ENCODE measurements at regions not wholly inside any gene's neighbourhood (a gene's known extent, or its start where the extent isn't known, plus 50 kb on each side); places are given as distances from the start of the nearest gene placed in this dataset.

DNA sequence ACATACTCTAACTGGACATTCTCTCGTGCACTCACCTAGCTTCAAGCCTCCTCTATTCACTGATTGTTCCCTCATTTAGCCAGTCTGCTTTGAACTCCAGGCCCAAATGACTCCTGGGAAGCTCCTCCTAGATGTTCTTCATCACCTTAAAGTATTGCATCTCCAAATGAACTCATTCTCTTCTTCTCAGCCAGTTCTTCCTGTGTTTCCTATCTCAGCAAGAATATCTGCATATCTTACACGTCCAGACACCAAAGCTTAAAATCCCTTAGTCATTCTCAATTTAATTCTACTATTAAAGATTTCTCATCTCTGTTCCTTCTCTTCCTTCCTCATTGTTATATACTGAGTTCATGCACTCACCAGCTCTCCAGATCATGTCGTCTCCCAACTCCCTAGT is 118.6 kb upstream of the DAB2 start:
- Histone ChIP-seq H3K4me1 (peaks cover 15% of the 10 kb centered on the region; the same call in 2 of the 3 replicates), H3K4me3 (no peak overlapping the region), H3K9me3 (no peaks in the 10 kb centered on the region), H3K27ac (peak overlapping the region; percentile 4 to 45; a peak in 2 of 6 replicates), H3K4me2 (0 out of 3 replicates have a peak overlapping the region, but pooled peaks have one; percentile 17)
- DNase-seq (ENCODE audit: low read depth in 1 of 2, low spot score in 1 of 2) (peak in 1 of 2 experiments; percentile 10), FAIRE-seq (no peak), ATAC-seq (no peak; a peak in 1 of 6 replicates)
- CTCF ChIA-PET, result interaction anchor here (0.6 to 7.9 kb wide), 7 partner anchors 9 to 491 kb away, joined by 3 to 96 read pairs (median 5); partner anchors contain the start of gene DAB2
- TF ChIP-seq FOSL2 (IDR thresholded peaks at IDR 0.05) (no peak), FOSL2 (CRISPR knock-in tag; IDR thresholded peaks at IDR 0.05) (no peak), E2F6 (IDR thresholded peaks at IDR 0.05; ENCODE audit: borderline replicate concordance, low read depth) (no peak), RCOR1 (IDR thresholded peaks at IDR 0.05; ENCODE audit: low read depth, low read length) (no peak), CBX2 (IDR thresholded peaks at IDR 0.05; ENCODE audit: borderline replicate concordance, low read depth) (no peak), HDAC2 (IDR thresholded peaks at IDR 0.05) (no peak), TP53 (CRISPR knock-in tag; IDR thresholded peaks at IDR 0.05) (no peak), MAFK (IDR thresholded peaks at IDR 0.05; ENCODE audit: partially characterized antibody) (peak; percentile 74), RARB (CRISPR knock-in tag; IDR thresholded peaks at IDR 0.05) (no peak), NFE2L2 (conservative IDR thresholded peaks at IDR 0.05; ENCODE audit: low read length) (peak; percentile 23; the same call in 1 of the 2 replicates)
- TF ChIP-seq, protein P1, sequence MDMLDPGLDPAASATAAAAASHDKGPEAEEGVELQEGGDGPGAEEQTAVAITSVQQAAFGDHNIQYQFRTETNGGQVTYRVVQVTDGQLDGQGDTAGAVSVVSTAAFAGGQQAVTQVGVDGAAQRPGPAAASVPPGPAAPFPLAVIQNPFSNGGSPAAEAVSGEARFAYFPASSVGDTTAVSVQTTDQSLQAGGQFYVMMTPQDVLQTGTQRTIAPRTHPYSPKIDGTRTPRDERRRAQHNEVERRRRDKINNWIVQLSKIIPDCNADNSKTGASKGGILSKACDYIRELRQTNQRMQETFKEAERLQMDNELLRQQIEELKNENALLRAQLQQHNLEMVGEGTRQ (IDR thresholded peaks at IDR 0.05), result no peak
- TF ChIP-seq, protein P2, sequence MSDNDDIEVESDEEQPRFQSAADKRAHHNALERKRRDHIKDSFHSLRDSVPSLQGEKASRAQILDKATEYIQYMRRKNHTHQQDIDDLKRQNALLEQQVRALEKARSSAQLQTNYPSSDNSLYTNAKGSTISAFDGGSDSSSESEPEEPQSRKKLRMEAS (IDR thresholded peaks at IDR 0.05), result no peak
- 77% methylated on average over 3 of the region's 3 CpGs for WGBS (ENCODE audit: missing lambda C conversion rate)
- POLR2A ChIA-PET, result interaction anchor here (3.1 kb wide), 1 partner anchor 119 kb away, joined by 12 read pairs; the partner anchor contains the start of gene DAB2

DNA sequence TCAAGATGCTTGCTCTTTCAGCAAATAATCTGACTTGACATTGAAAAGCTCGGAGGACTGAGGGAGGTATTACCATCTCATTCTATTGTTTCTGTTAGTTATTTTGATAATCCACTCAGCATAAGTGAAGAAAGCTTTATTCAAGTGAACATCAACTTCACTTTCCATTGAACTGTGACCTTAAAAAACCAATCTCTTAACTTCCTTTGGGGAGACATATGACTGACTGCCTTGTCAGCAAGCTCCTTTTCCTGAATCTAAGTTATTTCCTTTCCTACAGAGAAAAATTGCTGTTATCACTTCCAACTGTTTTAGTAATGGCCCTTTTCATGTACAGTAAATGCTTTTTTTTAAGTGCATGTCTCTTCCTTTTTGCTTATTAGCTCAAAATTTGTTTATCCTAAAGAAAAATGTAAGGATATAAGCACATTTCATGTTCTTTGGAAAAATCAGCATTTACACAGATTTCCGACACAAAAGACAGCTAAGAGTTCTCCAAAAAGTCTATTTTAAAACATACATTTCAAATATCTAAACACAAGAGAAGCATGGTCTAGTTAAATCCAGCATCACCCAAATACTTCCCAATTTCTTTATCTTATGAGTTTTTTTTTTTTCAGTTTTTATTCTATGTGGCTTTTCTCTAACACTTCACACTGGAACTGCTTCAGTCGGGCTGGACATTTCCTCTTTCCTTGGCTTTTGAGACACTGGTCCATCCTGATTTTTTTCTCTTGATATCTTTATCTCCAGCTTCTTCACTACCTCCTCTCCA is 117.9 kb upstream of the DAB2 start:
- Histone ChIP-seq H3K9me3 (no peaks in the 10 kb centered on the region), H3K4me1 (peaks cover 12% of the 10 kb centered on the region; the same call in 2 of the 3 replicates), H3K4me2 (no peak overlapping the region), H3K27ac (peak overlapping the region; percentile 4 to 45; a peak in 2 of 6 replicates), H3K4me3 (no peak overlapping the region)
- ChIA-PET CTCF (interaction anchor here (0.6 to 7.9 kb wide), 7 partner anchors 9 to 1340 kb away, joined by 3 to 96 read pairs (median 5); partner anchors contain the start of gene DAB2), POLR2A (interaction anchor here (3.1 kb wide), 1 partner anchor 118 kb away, joined by 12 read pairs; the partner anchor contains the start of gene DAB2)
- WGBS (ENCODE audit: missing lambda C conversion rate), result 88% methylated on average over 3 of the region's 3 CpGs
- no peak for DNase-seq (ENCODE audit: low read depth in 1 of 2, low spot score in 1 of 2)
- TF ChIP-seq, protein P1 (IDR thresholded peaks at IDR 0.05), result no peak
- FAIRE-seq, result no peak
- no peak for ATAC-seq

DNA sequence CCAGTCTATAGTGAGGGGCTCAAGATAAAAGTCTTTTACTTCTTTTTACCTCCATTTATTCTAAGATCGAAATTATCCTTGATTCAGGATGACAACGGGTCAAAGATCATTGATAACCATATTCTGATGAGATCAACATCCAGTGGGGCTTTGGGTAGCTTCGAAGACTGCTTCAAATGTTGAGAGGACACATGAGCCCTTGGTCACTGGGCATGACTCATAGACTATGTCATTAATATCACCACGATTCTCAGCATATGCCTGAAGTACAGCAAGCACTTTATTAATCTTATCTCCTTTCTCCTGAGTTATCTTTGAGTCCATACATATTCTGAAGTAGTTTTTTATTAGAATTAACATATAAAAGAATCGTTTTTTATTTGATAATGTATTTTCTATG is 117.1 kb upstream of the DAB2 start:
- Histone ChIP-seq H3K4me3 (no peak overlapping the region), H3K9me3 (no peaks in the 10 kb centered on the region), H3K4me2 (no peak overlapping the region), H3K4me1 (peaks cover 9% of the 10 kb centered on the region; the same call in 2 of the 3 replicates), H3K27ac (no peak overlapping the region)
- ChIA-PET CTCF (interaction anchor here (1.1 to 7.9 kb wide), 4 partner anchors 8 to 168 kb away, joined by 4 to 96 read pairs (median 15); partner anchors contain the start of gene DAB2), POLR2A (interaction anchor here (3.1 kb wide), 1 partner anchor 117 kb away, joined by 12 read pairs; the partner anchor contains the start of gene DAB2)
- no peak for DNase-seq (ENCODE audit: low read depth in 1 of 2, low spot score in 1 of 2)
- ATAC-seq, result no peak
- FAIRE-seq, result no peak
- TF ChIP-seq MAFK (IDR thresholded peaks at IDR 0.05; ENCODE audit: partially characterized antibody) (no peak), CHD4 (IDR thresholded peaks at IDR 0.05; ENCODE audit: borderline replicate concordance) (no peak), RNF2 (IDR thresholded peaks at IDR 0.05; ENCODE audit: borderline replicate concordance, low read depth) (no peak), E2F6 (IDR thresholded peaks at IDR 0.05; ENCODE audit: borderline replicate concordance, low read depth) (no peak)
- WGBS (ENCODE audit: missing lambda C conversion rate), result 60% methylated on average over 5 of the region's 5 CpGs
